ENCODE measurements at regions not wholly inside any gene's neighbourhood (a gene's known extent, or its start where the extent isn't known, plus 50 kb on each side); places are given as distances from the start of the nearest gene placed in this dataset.
"Not testable (repeated sequence)": the region's sequence is repeated elsewhere in the genome, so short reads cannot be mapped to it uniquely, and the experiment has no call there.

GRCh38 chr1:29945426-29945825 lies 709.1 kb downstream of the PTPRU start:
- DNase-seq: no peak

- DNase-seq: no peak
Measured at GRCh38 chr1:29944253-29944905, 708.1 kb downstream of the PTPRU start.

- DNase-seq: no peak
Measured at GRCh38 chr1:29943034-29943433, 706.7 kb downstream of the PTPRU start.

GRCh38 chr1:29939079-29939478 lies 702.8 kb downstream of the PTPRU start:
- DNase-seq: no peak

GRCh38 chr1:29937356-29937755 lies 701.0 kb downstream of the PTPRU start:
- no peak for DNase-seq

GRCh38 chr1:29936031-29936544 lies 699.8 kb downstream of the PTPRU start:
- no peak for DNase-seq

GRCh38 chr1:29934255-29934772 lies 698.0 kb downstream of the PTPRU start:
- no peak for DNase-seq

GRCh38 chr1:29933067-29933466 lies 696.7 kb downstream of the PTPRU start:
- DNase-seq: no peak

GRCh38 chr1:29932626-29933025 lies 696.3 kb downstream of the PTPRU start:
- DNase-seq: no peak

- no peak for DNase-seq
Measured at GRCh38 chr1:29931477-29932175, 695.3 kb downstream of the PTPRU start.

GRCh38 chr1:29925058-29925457 lies 688.7 kb downstream of the PTPRU start:
- DNase-seq: no peak

- no peak for DNase-seq
Measured at GRCh38 chr1:29924017-29924431, 687.7 kb downstream of the PTPRU start.

- no peak for DNase-seq
Measured at GRCh38 chr1:29921741-29922140, 685.4 kb downstream of the PTPRU start.

GRCh38 chr1:29920784-29921183 lies 684.5 kb downstream of the PTPRU start:
- no peak for DNase-seq

- no peak for DNase-seq
Measured at GRCh38 chr1:29920316-29920715, 684.0 kb downstream of the PTPRU start.

GRCh38 chr1:29919041-29919440 lies 682.7 kb downstream of the PTPRU start:
- DNase-seq: not testable (repeated sequence)

GRCh38 chr1:29916656-29917369 lies 680.5 kb downstream of the PTPRU start:
- no peak for DNase-seq

- no peak for DNase-seq
Measured at GRCh38 chr1:29914936-29915335, 678.6 kb downstream of the PTPRU start.

GRCh38 chr1:29912425-29912824 lies 676.1 kb downstream of the PTPRU start:
- no peak for DNase-seq

GRCh38 chr1:29909962-29910361 lies 673.6 kb downstream of the PTPRU start:
- DNase-seq: no peak

- DNase-seq: no peak
Measured at GRCh38 chr1:29907596-29907995, 671.3 kb downstream of the PTPRU start.

- DNase-seq: no peak
Measured at GRCh38 chr1:29906927-29907326, 670.6 kb downstream of the PTPRU start.

GRCh38 chr1:29903548-29904166 lies 667.3 kb downstream of the PTPRU start:
- DNase-seq: no peak

Data from stimulated activated CD4-positive, alpha-beta T cell treated with anti-CD3 and anti-CD28 coated beads, Interleukin-4, amount 100 ng/mL, for 4 hours (primary cell).